HG03039 (cell line): ENCODE measurements at regions not wholly inside any gene's neighbourhood (a gene's known extent, or its start where the extent isn't known, plus 50 kb on each side); places are given as distances from the start of the nearest gene placed in this dataset.

Source experiments
- ATAC-seq: cut with Tn5 transposase; IDR thresholded peaks from one replicate; pipeline ENCODE4 v1.9.1; 2021; ENCODE audit warnings: mild to moderate bottlenecking, moderate library complexity; ENCODE audit not compliant: unreplicated experiment

DNA sequence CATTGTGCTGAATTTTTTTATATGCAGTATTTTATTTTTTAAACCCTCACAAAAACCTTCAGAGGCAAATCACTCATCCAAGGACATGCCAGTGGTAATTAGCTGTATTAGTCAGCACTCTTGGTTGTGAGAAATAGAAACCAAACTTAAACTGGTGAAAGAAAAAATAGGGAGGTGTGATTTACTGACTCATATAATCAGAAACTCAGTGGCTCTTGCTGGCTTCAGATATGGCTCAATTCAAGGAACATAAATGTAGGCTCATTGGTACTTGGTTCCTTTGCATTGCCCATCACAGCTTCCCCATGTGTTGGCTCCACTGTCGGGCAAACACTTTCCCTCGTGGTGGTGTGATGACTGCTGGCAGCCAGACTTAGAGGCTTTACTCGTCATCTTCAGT, 497.2 kb downstream of the MAT2B start:
- no peak for ATAC-seq

DNA sequence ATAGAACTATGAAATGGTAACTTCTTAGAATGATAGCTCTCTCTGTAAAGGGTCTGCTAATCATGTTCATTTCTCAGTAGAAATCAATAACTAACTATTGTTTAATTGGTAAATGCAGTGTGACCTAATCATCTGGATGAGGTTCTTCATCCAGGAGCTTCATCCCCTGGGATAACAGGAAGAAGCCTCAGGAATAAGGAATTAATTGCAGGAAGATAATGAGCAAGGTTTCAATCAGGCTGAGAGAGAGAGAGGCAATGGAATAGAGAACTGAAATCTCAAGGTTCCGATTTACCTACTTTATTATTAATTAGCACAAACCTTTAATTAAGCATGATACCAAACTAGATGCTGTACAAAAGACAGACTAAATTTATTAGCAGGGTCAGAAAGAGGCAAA, 499.7 kb downstream of the MAT2B start:
- ATAC-seq, result no peak

DNA sequence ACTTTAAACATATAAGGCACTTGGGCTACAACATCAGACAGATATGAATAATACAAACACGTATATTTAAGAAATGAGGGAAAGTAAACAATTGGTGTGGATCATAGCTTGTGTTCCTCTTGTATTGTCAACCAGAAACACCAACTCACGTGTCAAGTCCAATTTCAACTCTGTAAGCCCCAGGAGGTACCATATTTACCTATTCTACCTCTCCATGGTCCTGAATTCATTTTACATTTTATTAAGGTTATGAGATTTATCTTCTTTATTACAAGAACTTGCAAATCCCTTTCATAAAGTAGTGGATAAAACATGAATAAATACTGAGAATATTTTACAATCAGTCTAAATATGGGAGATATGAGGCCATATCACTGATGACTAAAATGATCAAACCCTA, 501.6 kb downstream of the MAT2B start:
- no peak for ATAC-seq

DNA sequence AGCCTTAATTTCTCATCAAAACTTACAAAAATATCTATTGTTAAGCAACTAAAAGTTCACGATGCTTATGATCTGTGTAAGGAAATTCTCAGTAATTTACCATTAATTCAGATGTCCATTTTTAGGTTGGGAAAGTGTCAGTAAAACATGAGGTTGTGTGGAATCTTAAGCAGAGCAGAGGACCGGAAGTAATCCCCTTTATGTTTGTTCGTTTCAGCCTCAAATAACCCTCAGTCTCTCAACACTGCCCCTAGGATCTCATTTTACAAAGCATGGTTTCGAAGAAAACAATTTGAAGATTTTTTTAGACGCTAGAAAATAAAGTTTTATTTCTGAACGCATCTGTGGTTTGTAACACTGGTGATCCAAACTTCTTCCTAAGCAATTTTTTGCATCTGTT, 504.2 kb downstream of the MAT2B start:
- no peak for ATAC-seq

DNA sequence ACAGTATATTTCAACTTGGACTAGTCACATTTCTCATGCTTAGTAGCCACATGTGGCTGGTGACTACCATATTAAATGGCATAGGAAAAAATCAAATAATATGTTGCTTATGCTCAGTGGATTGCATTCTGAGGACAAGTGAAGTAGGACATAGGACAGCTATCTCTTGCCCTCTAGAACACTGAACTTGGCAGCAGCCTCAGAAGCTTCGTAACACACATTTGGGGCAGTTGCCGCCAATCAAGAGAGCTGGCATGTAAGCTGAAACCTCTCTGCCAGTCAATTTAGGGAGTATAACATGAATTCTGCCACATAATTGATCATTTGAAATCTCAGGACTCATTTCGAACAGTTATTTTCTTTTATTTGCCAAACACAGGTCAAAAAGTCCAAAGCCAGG, 505.5 kb downstream of the MAT2B start:
- no peak for ATAC-seq

DNA sequence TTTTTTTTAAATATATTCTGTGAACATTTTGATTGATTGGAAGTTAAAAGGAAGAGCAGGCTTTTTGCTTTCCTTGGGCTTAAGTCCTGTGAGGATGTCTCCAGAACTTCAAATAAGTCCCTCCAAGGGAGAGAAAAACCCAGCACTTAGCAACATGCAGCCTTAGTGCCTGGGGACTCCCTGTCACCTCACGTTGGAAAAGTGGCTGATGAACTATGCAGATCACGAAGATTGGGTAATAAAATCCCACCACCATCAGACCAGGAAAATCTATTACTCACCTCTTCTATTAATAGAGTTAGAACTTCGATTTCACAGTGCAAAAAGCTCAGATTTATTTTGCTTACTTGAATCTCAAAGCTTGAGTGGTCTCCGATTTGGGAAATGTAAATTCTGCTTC, 507.0 kb downstream of the MAT2B start:
- no peak for ATAC-seq

DNA sequence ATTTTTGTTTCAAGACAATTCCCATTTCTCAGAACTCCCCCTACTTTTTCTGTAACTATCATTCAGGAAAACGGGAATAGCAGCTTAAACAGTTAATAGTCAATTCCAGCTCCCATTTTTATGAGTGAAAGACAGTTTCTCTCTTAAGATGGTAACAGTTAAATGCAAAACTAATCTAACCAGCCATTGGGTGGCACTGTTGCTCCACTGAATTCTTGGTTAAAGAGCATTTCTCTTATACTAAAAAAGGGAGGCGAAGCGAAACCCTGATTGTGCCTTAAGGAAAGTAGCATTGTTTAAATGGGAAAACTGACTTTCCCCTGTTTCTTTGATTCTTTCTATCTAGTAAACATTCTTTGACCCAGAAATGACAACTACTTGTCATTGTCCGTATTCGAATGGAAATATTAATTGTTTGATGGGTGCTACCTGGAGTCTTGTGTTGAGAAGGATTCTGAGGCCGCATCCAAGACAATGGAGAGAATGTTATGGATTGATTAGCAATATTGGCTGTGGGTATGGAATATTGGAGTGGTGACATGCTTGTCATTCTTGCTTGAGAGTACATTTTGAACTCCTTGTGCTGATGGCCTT, 507.8 kb downstream of the MAT2B start:
- peak; percentile 67 for ATAC-seq

DNA sequence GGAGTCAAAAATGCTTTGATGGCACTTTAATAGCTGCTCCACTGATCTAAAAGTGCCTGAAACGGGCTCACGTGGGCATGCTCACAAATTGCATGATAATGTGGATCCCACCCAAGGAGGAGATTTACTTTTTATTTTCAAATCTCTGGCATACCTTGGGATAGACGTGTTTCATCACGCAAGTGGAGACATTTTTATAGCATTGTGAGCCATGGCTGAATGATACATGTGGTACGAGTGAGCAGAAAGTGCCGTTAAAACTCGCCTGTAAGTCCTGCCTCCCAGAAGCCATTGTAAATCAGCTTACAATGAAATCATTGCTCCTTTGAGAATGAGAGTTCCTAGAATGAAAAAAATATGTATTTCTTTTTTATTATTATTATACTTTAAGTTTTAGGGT, 514.7 kb downstream of the MAT2B start:
- ATAC-seq, result no peak

DNA sequence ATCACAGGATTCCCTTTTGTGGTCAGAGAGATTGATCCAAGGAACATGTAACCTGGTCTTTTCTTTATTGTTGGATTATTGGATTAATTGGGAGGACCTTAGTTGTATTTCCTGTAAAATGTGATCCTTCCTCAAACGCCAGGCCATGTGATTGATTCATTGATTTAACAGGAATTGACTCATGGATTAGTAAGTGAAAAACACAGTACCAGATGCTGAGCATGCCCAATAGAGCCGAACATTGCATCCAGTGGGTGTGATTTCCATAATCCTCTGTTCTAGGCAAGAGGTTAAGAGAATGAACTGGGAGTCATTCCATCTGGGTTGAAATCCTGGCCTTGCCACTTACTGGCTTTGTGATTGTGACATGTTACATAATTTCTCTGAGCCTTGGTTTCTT, 522.3 kb downstream of the MAT2B start:
- ATAC-seq, result no peak

DNA sequence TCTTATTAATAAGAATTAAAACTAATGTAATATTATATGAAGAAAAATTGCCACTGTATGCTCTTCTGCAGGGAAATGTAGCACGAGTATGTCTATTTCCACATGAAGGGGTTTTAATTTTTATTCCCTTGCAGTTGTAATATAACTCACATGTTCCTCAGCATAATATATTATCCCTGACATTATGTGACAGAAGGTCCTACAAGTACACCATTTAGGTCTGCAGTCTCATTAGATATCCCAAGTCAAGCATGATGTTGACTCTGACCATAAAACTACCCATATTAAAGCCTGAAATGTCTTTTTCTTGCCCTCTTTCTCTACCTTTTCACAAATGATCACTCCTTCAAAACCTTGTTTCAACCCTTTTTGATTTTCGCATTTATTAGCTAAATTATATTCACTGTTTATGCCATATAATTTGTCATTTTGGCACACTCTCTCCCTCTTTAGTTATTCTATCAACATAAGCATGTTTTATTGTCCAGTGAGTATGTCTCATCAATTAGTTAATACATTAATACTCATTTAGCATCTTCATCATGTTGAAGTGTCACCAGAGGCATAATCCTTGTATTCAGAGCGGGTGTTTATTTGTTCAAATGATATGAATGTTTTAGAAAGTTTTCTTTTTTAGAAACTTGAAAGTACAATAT, 532.8 kb downstream of the MAT2B start:
- ATAC-seq, result no peak

DNA sequence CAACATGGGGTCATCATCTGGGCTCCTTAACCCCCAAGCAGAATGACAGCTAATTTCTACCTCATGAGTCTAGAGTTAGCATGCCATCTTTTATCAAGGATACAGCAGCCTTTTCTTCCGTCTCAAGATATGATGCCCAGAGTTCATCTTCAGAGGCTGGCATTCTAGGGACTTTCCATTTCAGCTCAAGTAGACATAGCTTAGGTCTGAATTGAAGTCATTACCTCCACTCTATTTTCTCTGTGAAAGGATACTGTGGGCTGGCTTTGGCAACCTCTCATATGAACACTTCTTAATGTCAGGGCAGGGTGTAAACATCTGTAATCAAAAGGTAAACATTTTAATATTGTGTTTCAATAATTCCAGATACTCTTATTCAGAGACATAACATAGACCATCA, 535.7 kb downstream of the MAT2B start:
- ATAC-seq, result no peak

DNA sequence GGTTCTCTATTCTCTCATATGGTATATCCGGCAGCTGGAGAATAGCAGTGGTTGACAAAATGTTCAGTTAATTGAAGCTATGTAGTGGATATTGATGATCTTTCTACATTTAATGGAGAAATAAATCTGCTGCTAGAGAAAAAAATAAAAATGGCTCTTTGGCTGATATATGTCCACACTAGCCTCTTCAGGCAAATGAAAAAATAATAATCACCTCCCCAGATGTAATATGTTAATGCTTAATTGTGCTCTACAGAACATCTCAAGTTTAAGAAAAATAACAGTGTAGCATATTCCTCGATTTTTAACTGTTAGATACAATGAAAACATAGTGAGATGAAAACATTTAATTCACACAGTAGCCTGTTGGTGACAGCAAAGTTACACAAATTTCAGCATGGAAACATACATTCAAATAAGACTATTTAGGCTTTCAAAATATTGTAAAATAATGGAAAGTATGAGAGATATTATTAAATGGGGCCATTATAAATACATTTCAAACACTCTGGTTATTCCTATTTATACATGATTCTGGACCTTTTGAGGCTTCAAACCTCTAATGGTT, 543.0 kb downstream of the MAT2B start:
- no peak for ATAC-seq

DNA sequence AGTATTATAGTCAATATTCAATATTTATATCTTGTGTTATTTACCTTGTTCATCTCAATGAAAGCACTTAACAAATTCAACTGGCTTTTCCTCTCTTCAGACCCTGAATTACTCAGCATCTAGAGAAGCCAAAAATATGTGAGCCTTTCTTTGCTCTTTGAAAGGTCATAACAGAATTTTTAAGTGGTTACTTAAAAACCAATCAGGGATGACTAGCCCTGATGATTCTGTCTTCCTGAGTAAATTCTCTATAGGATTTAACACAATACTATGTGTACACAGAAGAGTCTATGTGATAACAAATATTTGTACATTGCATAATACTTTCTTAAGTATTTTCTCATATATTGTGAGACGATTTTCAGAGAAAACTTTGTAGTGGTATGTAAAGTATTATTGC, 546.3 kb downstream of the MAT2B start:
- no peak for ATAC-seq

DNA sequence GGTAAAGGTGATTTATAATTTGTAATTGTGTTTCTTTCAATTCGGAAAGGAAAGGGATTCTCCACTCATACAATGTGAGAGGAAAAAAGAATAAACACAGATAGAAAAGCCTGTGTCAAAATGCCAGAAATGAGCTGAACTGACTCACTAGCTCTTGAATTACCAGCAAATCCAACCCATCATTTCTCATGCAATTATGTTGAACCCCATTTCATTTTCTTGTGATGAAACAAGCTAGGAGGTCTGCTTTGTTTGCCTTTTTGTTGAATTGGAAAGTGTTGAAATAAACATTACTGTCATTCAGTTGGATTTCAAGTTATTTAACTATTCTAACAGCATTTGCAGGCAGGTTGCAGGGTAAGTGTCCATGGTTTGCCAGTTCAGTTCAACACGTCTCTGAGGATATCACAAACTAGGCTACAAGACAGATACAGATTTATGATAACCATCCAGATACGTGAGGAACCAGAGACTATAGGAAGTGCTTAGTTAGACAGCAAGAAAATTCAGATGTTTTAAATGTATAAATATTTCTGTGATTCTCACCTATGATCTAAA, 547.2 kb downstream of the MAT2B start:
- ATAC-seq, result no peak

DNA sequence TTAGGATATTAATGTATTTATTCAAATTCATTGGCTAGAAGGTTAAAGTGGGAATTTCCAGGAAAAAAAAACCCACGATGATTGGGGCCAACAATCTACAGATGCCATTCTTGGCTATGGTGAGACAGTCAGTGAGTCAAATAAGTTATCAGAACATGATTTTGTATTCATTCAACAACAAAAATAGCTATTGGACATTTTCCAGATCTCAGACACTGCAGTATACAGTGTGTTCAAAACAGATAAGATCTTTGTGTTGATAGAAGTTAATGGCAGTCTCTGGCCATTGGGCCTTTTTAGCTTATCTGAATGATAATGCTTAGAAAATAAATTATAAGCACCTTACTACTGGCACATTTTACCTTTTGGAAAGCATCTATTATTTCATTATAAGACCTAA, 547.7 kb downstream of the MAT2B start:
- no peak for ATAC-seq

DNA sequence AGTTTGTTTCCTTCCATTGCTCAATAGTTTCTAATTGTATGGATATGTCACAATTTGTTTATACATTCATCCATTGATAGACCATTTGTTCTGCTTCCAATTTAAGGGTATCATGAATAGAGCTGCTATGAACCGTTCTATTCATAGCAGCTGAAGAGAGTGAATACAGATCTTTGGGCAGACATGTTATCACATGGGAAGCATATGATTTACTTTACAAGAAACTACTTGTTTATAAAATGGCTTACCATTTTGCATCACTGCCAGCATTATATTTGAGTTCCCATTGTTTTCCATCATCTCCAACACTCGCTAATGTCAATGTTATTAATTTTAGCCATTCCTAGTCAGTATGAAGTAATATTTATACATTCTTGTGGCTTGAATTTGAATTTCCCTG, 549.0 kb downstream of the MAT2B start:
- ATAC-seq, result no peak

DNA sequence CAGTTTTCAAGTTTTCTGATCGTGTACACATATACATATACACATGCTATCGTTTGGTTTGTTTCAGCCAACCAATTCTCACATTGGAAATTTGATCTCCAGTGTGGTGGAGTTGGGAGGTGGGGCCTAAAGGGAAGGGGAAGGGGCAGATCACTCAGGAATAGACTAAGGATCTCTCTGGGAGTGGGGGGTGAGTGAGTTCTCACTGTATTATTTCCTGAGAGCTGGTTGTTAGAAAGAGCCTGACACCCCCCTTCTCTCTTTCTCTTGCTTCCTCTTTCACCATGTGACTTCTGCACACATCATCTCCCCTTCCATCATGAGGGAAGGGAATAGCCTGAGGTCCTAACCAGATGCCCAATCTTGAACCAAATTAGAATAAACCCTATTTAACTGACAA, 551.7 kb downstream of the MAT2B start:
- no peak for ATAC-seq

DNA sequence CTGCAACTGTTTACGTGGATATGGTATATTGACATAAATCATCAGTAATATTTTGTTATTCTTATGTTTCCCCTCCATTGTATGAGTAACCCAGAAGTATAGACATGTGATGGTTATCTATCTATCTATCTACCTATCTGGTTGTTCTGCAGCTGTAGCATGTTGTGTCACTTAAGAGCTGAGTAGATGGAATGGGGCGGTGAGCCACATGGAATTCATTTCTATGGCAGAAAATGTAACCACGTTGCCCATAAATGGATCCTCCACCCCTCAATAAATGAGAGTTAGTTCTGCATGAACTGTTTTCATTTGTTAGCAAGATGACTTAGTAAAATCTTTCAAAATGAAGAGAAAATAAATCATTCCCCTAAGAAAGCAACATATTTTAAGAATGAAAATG, 553.2 kb downstream of the MAT2B start:
- no peak for ATAC-seq

DNA sequence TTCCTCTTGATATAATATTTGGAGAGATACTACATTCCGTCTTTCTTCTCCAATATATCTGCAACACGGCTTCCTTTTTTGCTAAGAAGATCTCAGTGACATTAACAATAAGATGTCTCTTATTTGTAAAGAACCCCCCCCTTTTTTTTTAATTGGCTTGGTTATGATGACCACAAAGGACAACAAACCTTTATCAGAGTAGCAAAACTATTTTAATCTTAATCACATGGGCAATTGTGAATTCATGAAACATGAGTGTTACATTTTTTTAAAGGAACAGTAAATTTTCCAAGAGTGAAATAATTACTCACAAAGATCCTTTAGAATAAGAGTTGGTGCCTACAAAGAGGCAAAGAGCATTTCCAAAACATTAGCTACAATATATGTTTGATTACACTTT, 554.1 kb downstream of the MAT2B start:
- no peak for ATAC-seq

DNA sequence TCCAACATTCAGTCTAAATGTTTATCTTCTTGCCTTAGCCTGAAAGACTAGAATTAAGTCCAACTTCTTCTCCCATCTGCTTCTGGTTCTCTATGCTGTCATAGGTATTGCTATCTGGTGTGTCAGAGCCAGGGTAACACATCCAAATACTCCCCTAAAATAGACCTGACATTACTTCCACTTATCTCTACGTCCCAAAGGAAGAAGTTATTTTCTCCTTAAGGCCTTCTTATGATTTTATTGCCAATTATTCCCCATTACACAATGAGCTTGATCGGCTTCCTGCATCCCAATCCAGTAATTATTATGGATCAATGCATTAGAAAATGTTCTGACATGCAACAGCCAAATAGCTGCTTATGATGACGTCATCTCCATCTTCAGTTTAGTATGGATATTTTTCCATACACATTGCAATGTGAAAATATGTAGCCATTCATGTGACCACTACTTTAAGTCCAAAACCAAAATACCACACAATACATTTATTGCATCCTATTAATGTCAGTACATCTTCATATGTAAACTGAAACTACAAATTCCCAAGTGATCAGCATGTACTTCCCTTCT, 555.5 kb downstream of the MAT2B start:
- ATAC-seq, result no peak

DNA sequence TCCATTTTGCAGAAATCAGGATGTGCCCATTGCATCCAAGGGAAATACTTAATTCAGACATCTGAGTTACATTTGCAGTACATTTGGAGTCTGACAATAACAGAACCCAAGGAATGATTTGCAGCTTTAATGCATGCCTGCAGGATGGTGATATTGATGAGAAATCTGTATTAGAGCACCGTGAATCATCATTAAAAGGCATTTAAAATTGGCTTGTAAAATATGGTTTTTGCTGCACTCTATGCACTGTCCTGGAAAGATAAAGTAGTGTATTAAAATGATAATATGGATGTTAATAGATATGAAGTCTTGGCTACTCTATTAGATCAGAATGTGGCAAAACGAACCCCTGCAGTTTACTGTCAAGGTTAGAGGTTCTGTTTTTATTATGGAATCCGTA, 556.9 kb downstream of the MAT2B start:
- no peak for ATAC-seq

DNA sequence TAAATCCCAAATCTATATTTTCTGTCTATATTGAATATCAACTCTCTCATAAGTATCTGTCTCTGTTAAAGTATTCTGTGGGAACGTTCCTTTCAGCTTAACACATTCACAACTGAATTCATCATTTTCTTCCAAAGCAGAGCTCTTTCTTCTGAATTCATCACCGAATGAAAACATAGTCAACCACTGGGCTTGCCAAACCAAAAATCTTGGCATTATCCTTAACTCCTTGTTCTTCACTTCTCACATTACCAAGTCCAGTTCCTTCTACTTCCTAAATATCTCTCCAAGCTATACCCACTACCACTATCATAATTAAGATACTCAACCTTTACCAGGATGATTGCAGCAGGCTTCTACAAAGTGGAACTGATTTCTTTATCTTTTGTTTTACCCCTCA, 559.8 kb downstream of the MAT2B start:
- ATAC-seq, result no peak
